HG03039 (cell line): ENCODE measurements at regions not wholly inside any gene's neighbourhood (a gene's known extent, or its start where the extent isn't known, plus 50 kb on each side); places are given as distances from the start of the nearest gene placed in this dataset.

Experiments used
- ATAC-seq: cut with Tn5 transposase; IDR thresholded peaks from one replicate; pipeline ENCODE4 v1.9.1; 2021; ENCODE audit warnings: mild to moderate bottlenecking, moderate library complexity; ENCODE audit not compliant: unreplicated experiment

DNA sequence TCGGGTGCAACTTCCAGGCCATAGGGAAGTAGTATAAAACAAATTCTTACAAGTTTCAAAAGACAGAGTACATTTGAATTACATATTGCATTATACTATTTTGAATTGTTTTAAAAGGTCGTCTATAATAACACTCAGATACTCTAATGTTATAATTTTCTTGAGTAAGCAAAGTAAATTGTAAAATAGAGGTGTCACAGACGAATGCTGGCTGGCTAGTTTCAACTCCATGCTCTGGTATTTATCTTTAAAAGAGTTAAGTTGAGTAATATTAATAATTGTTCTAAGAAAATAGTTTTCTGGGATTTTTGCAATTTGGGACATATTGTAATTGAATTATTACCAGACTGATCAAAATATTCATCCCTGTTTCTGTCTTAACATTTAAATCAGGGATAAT lies 764.9 kb downstream of the TECRL start:
- no peak for ATAC-seq

DNA sequence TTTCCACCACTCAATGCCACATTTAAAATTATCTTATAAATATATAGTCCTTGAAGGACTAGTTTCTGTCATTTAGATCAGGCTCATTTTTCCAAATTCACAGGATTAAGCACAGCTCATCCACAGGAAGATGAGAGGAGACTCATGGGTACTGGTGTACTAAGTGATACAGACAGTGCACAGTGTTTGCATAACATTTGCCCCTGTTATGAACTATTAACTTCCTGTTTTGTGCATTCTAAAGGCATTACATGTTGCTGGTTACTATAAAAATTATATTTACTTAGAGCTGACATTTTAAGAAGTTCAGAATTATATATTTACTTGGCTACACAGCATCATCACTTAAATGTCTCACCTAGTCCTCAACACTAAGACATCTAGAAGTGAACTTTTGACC lies 772.0 kb downstream of the TECRL start:
- no peak for ATAC-seq

DNA sequence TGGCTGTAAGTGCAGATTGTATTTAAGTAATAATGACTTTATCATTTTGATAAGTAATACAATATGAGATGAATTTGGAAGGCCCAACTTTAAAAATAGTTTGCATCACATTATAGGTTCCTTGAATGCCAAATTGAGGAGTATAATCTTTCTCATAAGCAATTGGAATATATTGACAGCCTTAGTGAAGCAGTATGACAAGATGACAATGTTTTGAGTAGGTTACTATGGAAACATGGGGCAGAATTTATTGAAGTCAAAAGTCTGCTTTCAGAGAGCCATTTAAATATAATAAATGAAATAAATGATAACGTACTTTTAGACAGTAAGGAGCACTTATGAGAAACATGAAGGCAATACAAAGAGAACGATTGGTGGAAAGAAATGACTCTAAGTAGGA lies 776.4 kb downstream of the TECRL start:
- ATAC-seq, result no peak

DNA sequence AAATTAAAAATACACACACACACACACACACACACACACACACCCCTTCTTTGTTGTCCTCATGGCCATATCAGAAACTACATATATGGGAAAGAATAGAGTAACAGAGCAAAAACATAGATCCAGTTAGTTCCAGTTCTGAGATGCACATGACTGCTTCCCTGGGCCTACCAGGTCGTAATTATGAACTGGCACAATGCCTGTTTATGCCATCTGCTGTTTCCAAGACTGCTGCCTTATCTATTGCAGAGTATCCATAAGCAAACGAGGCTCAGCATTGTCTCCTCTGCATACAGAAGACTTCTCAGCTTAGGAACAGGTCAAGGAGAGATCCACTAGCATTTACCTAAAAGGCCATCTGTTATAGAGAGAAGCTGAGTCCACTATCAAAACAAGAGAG lies 789.0 kb downstream of the TECRL start:
- no peak for ATAC-seq

DNA sequence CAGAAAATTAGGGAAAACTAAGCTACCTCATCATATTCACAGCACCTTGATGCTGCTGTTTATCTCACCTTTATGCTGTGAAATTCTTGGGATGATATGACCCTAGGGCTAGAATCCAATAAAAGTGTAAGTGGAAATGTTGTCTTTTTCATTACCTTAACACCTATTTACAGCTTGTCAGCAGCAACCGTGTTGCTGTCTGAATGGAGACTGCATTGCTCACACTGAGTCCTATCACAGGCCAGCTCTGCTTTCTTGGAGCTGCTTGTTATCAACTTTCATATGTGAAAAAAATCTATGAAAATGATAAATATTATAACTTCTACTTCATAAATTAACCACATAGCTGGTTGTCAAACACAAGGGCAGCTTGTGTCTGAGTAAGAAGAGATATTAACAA lies 789.5 kb downstream of the TECRL start:
- no peak for ATAC-seq

DNA sequence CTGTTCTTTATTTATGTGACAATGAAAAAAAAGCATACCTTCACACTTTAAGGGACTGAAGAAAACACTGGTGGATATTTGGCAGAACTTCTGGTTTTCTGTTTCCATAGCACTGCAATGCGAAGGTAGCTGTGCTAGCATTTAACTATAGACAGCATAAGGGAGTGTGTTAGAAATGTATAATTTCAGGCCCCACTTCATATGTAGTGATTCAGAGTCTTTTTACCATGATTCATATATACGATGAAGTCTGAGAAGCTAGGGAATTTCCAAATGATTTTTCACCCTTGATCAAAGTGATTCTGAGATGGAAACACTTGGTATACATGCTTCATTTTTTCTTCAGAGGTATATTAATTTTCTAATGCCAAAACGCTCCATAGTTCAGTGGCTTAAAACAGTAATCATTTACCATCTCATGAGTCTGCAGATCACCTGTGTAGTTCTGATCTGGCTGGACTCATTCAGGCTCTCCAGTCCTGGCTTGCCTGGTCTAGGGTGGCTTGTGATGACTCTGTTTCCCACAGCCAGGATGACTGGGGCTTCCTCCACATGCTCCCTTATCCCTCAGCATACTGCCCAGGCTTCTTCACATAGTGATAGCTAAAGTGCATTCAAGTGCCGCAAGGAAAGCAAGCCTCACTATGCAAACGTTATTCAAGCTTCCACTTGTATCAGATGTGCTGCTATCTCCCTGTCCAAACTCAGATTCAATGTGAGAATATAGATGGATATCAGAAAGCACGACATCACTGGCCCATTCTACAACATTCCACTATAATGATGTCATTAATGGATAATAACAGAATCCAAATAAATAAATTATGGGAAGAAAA lies 790.1 kb downstream of the TECRL start:
- no peak for ATAC-seq

DNA sequence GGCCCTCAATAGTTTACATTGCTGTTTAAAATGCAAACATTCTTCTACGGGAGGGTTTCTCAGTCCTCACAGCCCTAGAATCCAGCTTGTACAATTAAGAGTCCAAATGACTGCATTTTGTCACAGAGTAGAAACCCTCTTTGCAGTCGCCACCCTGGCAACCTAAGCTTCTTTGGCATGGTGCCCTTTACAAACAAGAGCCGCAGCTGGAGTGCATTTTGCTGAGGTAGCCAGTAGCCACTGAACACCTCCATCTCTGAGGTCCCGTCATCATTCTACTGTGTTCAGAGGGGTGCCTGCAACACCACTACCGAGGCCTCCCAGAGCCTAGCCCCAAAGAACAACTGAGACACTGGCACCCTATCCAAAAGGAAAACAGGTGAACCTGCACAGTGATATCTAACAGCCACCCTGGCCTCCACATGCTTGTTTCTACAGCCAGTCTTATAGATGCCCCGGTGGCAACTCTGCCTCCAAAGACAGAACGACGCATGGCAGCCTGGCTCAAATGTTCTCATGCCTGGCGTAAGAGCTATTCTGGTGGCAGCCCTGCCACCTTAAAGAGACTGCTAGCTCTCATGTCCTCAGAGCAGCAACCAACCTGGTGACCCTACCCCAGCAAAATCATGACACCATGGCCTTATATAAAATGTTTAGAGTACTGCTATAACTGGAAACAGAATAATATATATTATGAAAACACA lies 801.9 kb downstream of the TECRL start:
- no peak for ATAC-seq

DNA sequence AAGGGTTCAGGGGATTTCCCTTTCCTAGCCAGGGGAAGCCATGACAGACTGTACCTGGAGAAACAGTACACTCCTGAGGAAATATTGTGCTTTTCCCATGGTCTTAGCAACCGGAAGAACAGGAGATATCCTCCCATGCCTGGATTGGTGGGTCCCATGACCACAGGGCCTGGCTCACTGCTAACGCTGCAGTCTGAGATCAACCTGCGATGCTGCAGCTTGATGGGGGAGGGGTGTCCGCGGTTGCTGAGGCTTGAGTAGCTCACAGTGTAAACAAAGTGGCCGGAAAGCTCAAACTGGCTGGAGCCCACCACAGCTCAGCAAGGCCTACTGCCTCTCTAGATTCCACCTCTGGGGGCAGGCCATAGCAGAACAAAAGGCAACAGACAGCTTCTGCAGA lies 819.5 kb downstream of the TECRL start:
- no peak for ATAC-seq

DNA sequence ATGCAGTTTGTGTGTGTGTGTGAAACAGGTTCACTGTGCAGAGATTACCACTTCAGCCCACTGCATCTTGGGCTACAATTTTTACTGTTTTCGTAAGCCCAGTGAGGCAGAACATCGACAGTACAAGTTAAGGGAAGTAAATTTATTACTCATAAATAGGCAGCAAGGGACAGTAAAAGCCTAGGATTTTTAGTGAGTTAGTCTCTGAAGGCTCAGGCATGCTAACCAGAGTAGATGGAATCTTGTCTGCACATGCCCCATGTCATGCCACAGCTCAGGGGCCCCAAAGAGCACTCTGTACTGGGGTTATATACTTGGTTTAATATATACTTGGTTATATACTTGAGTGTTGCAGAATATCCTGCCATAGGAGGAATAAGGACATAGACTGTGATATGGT lies 825.7 kb downstream of the TECRL start:
- no peak for ATAC-seq

DNA sequence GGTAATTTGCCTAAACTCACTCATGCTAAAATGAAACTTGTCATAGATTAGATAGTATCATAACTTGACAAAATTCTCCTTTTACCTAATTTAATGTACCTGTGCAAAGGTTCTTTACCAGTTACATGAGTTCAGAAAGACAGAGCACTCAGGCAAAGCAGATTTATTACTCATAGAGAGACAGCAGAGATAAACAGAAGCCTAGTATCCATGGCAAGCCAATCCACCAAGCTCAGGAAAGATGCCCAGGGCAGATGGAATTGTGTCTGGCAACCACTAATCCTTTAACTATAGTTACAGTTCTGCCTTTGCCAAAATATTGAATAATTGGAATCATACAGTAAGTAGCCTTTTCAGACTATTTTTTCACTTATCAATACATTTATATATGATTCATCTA lies 826.2 kb downstream of the TECRL start:
- no peak for ATAC-seq

DNA sequence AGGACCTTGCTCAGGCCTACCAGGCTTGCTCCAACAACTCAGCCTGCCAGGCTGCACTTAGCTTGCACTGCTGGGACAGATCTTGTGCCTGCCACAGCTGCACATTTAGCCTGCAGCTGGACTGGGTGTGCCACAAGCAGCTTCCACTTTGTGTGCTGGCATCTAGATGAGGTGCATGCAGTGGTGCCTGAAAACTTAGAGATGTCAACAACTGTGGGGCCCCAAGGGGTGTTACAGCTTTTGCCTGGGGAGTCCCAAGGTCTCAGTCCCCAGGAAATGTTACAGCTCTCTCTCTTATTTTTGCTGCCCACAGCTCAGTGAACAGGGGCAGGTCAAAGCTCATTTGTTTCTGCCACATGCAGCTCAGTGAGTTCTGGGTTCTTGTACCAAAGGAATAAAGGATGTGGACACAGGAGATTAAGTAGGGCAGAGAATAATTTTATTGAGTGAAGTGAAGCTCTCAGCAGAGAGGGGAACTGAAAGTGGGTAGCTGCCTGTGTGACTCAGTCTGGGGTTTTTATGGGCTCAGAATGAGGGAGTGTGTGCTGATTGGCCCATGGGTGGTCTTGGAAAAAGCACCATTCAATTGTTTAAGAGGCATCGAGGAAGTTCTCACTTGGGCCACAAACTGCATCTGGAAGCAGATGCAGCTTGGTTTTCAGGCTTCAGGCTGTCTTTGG lies 828.3 kb downstream of the TECRL start:
- ATAC-seq, result no peak

DNA sequence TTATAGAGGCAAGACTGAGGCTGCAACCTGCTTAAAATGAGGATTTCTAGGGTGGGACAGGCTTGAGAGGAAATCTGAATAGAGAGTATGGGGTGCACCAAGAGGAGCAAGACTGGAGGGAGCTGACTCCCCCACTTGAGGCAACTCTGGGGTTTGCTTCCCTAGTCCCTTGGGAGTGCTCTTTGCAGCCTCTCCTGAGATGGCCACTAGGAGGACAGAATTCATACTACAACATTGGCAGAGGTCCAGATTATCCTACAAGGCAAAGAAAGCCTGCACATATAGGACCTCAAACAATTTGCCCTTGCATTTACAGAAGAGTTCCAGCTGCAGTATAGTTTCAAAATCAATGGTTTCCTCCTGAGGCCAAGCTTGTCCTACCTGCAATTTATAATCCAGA lies 830.9 kb downstream of the TECRL start:
- ATAC-seq, result no peak

DNA sequence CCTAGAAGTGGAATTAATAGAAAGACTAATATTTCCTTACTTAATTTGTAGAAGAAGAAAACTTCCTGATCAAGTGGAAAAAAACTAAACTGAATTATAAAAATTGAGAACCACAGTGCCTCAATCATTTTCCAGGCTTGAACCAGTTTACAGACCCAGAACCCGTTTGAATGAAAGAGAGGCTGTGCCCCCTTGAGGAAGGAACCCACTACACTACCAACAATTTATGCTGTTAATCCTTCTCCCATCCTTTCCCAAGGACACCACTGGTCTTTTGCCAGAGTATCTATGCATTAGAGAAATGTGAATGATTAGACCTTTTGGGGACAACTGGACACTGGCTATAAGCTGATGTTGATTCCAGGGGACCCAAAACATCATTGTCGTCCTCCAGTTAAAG lies 842.6 kb downstream of the TECRL start:
- ATAC-seq, result no peak

DNA sequence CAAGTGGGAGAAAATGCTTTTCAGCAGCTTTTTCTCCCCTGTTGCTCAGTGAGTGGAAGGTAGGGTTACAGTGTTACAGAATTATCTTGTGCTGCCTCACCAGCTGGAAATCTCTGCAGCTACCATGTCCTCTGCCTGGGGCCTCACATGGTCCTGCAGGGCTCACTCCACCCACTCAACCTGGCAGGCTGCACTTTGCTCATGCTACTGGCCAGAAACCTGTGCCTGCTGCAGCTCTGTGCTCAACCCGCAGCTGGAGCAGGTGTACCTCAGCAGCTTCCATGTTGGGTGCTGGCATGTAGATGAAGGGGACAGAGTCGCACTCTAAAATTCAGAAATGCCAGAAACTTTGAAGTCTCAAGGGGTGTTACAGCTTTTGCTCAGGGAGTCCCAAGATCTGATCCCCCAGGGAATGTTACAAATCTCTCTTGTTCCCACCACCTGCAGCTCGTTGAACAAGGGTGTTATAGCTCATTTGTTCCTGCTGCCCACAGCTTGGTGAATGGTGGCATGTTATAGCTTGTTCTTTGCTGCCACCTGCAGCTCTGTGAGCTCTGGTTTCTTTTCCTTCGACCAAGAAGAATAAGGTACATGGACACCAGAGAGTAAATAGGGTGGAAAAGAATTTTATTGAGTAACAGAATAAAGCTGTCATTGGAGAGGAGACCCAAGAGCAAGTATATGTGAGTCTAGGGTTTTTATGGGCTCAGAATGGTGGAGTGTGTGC lies 845.8 kb downstream of the TECRL start:
- ATAC-seq, result no peak

DNA sequence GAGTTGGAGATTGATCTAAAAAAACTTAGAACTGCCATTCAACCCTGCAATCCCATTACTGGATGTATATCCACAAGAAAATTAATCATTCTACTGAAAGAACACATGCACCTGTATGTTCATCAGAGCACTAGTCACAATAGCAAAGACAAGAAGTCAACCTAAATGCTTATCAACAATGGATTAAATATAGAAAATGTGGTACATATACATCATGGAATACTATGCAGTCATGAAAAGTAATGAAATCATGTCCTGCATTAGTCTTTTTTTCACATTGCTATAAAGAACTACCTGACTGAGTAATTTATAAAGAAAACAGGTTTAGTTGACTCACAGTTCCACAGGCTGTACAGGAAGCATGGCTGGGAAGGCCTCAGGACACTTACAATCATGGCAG lies 850.5 kb downstream of the TECRL start:
- no peak for ATAC-seq

DNA sequence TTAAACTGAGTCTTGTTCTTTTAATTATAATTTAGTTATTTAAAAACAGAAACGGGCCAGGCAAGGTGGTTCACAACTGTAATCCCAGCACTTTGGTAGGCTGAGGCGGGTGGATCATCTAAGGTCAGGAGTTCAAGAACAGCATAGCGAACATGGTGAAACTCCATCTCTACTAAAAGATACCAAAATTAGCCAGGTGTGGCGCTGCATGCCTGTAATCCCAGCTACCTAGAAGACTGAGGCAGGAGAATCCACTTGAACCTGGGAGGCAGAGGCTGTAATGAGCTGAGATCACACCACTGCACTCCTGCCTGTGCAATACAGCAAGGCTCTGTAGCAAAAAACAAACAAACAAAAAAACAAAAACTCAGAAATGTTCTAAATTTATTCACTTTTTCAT lies 852.9 kb downstream of the TECRL start:
- ATAC-seq, result no peak

DNA sequence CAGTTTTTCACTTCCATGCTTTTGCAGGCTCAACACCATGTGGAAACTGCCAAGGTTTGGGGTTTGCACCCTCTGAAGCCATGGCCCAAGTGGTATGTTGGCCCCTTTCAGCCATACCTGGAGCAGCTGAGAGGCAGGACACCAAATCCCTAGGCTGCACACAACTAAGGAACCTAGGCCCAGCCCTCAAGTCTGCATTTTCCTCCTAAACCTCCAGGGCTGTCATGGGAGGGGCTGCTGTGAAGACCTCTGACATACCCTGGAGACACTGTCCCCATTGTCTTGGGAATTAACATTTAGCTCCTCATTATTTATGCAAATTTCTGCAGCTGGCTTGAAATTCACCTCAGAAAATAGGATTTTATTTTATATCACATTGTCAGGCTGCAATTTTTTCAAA lies 856.1 kb downstream of the TECRL start:
- no peak for ATAC-seq

DNA sequence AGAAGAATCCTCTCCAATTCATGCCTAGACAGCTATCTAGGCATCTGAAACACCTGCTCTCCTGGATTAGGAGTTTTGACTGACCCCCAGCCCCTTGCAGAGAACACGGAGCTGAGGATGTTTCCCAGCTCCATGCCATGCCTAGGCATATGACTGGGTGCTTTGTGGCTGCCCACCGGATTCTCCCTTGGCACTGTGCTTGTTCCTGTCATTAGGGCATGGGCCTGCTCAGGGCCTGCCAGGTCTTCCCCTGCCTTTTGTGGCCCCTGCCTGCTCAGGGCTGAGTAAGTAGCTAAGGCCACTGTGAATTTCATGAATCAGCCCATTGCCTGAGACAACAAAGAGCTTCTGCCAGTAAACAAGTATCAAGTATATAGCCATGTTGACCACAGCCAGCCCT lies 867.4 kb downstream of the TECRL start:
- ATAC-seq, result no peak

DNA sequence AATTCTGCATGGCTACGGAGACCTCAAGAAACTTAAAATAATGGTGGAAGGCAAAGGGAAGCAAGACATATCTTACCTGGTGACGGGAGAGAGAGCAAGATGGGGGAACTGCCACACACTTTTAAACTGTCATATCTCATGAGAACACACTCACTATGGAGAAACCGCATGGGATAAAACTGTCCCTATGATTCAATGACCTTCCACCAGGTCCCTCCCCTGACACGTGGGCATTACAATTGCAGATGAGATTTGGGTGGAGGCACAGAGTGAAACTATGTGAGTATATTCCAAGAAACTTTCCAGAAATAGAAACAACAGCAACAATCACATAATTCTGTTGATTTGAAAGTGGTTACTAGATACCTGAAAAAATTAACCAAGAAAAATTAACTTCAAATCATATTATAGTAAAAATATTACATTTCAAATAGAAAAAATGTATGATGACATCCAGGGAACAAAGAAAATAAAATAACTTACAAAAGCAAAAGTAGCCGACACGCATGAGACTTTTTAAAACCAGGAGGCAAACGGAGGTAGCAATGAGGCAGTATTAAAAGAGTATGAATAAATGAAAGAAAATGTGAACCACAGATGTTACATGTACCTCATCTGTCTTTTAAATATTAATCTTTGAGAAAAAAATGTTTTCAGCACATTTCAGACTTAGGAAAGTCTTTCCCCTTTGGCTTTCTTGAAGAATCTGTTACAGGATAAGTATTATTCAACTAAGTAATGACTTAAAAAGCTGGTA lies 879.5 kb downstream of the TECRL start:
- ATAC-seq, result no peak

DNA sequence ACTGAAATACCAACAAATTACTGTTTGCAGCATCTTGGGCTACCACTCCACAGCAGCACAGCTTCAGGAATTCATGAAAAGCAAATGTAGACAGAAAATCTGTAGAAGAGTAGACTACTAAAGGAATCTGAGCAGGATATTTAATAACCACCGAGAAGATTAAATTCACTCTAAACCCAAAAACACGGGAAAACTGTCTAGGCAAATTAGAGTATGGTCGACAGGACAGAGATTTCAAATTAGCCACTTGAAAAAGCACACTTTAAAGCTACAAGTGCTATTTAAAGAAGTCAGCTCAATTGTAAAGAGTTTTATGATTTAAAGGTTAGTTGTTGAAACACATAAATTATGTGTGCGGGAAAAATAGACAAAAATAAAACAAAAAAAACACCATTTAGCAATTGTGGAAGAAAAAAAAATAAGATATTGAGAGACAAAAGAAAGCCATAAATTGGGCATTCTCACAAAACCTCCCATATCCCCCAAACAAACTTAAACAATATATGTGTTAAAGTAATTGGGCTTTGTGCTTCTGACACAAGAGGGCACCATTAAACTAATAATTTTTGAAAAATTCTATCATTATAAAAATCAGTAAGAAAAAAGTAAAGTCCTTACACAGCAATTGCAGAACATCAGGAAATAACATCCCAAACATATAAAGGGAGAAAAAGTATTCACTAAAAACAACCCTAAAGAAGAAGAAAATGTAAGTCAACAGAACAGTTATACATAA lies 880.8 kb downstream of the TECRL start:
- no peak for ATAC-seq
